SIG-M5 treated with dmso at 0.1 percent for 504 hours (cell line): ENCODE measurements at regions not wholly inside any gene's neighbourhood (a gene's known extent, or its start where the extent isn't known, plus 50 kb on each side); places are given as distances from the start of the nearest gene placed in this dataset.
"Not testable (repeated sequence)": the region's sequence is repeated elsewhere in the genome, so short reads cannot be mapped to it uniquely, and the experiment has no call there.

Source experiments
- DNase-seq: peaks from one replicate; lab custom pipeline; 2025; ENCODE audit not compliant: unreplicated experiment; lab: John Stamatoyannopoulos, UW

- no peak for DNase-seq
These were observed 140.2 kb upstream of the KCNK1 start for GRCh38 chr1:233473549-233474204.

DNA sequence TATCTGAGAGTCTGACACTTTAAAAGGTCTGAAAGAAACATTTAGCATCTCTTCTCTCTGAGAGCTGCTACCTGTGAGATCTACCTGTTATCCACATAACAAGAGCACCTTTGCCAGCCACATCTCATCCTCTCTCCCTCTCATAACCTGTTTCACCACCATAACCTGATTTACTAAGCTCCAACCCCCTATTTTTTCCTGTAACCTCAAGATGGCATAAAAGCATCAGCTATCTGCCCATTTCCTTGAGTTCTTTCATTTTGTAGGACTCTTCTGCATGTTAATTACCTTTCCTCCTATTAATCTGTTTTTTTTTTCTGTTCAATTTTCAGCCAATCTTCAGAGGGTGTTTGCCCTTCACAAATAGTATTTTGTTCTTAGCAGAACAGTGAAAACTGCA lies 136.5 kb upstream of the KCNK1 start:
- no peak for DNase-seq

GRCh38 chr1:233478611-233479010 lies 135.3 kb upstream of the KCNK1 start:
- DNase-seq, result no peak

- DNase-seq, result no peak
These were observed 134.6 kb upstream of the KCNK1 start for GRCh38 chr1:233479110-233479890.

DNA sequence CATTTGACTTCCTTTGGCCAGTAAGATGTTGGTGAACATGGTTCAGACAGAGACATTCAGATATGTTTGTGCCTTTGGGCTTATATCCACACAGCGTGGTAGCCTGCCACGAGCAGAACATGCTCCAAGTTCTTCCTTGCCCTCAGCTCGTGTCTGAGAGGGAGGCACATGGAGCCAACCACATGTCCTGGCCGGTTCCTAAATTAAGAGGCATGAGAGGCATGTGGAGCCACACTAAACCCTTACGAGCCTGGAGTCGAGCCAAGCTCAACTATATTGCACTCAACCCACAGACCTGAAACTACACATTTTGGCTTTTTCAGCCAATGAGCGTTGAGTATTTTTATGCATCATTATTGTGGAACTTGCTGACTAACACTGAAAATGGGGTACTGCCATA lies 133.7 kb upstream of the KCNK1 start:
- DNase-seq, result no peak

- DNase-seq, result no peak
These were observed 131.5 kb upstream of the KCNK1 start for GRCh38 chr1:233482388-233482787.

DNA sequence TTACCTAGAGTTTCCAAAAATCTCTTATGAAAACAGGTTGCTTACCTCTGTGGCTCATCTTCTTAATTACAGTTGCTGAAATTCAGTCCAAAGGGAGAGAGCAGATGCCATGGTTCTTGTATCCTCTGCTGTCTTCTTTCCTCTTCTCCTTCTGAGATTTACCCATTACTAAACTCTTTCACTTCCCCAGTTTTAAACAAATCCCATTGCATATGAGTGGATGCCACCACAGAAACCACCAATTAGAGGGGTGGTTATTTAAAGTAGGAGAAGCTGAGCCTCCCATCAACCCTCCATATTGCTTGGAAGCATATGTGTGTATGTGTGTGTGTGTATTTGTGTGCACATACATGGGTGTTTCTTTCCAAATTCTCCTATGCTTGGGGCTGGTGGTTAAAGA lies 128.5 kb upstream of the KCNK1 start:
- no peak for DNase-seq

- no peak for DNase-seq
These were observed 128.0 kb upstream of the KCNK1 start for GRCh38 chr1:233485809-233486398.

DNA sequence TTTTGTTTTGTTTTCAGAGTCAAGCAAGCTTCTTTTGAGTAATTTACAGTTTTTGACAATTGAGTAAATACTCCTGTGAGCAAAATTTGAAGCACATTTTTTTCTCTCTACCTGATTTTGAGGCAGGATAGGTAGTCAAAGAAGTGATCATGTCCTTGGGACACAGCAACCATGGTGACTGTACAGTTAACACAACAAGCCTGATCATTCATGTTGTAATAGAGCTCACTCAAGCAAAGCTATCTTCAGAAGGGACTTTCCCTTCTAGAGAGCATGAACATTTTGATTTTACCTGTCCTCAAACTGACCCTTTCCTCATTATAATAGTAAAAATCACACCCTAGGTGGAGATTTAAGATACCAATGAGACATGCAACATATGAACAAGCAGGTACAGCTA lies 126.5 kb upstream of the KCNK1 start:
- no peak for DNase-seq

GRCh38 chr1:233489411-233489810 lies 124.5 kb upstream of the KCNK1 start:
- DNase-seq, result no peak

GRCh38 chr1:233490488-233490887 lies 123.4 kb upstream of the KCNK1 start:
- DNase-seq, result no peak

- no peak for DNase-seq
These were observed 121.8 kb upstream of the KCNK1 start for GRCh38 chr1:233491953-233492620.

DNA sequence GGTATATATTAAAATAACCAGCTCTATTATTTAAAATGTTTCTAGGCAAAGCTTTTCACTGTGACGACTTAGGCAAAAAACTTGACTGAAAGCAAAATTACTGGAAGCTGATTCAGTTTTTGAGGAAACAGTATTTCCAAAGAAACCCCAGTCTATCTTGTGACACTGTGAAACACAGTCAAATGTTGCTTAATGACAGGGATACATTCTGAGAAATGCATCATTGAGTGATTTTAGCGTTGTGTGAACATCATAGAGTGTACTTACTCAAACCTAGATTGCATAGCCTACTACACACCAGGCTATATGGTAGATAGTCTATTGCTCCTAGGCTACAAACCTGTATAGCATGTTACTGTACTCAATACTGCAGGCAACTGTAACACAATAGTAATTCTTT lies 116.9 kb upstream of the KCNK1 start:
- no peak for DNase-seq

- no peak for DNase-seq
These were observed 116.2 kb upstream of the KCNK1 start for GRCh38 chr1:233497679-233498078.

GRCh38 chr1:233500106-233500505 lies 113.8 kb upstream of the KCNK1 start:
- no peak for DNase-seq

DNA sequence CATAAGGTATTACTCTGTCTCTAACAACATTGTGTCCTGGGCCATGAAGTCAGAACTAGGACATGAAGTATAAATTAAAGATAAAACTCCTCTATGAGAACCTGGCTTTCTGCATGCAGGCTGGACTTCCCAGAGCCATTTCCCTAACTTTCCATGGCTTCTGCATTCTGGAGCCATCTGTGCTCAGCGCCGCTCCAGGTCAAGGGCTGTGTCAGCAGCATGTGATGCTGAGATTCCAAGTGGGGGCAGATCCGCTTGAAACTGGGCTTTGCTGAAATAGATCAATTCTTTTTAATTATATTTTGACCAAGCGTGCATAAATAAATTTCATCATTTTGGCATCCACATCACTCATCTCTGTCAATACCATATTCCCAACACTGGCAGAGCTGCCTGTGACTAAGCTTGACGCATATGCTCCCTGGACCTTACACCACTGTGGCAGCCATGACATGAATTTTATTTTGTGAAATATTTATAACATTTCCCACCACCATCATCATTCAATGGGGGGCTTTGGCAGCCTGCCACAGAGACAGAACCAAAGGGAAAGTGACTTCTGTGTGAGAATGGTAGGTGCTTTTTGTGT lies 110.4 kb upstream of the KCNK1 start:
- no peak for DNase-seq

DNA sequence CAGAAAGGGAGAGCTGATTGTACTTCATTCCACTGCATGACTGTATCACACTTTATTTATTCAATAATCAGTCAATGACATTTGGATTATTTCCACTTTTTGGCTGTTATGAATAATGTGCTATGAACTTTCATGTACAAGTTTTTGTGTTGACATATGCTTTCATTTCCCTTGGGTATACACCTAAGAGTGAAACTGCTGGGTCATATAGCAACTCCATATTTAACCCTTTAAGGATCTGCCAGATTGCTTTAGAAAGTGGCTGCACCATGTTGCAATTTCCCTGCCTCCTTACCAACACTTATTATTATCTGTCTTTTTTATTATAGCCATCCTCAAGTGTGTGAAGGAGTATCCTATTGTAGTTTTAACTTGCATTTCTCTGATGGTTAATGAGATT lies 108.8 kb upstream of the KCNK1 start:
- DNase-seq, result no peak

DNA sequence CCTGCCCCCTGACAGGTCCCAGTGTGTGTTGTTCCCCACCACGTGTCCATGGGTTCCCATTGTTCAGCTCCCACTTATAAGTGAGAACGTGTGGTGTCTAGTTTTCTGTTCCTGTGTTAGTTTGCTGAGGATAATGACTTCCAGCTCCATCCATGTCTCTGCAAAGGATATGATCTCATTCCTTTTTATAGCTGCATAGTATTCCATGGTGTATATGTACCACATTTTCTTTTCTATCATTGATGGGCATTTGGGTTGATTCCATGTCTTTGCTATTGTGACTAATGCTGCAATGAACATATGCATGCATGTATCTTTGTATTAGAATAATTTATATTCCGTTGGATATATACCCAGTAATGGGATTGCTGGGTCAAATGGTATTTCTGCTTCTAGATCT lies 108.0 kb upstream of the KCNK1 start:
- not testable (repeated sequence) for DNase-seq

DNA sequence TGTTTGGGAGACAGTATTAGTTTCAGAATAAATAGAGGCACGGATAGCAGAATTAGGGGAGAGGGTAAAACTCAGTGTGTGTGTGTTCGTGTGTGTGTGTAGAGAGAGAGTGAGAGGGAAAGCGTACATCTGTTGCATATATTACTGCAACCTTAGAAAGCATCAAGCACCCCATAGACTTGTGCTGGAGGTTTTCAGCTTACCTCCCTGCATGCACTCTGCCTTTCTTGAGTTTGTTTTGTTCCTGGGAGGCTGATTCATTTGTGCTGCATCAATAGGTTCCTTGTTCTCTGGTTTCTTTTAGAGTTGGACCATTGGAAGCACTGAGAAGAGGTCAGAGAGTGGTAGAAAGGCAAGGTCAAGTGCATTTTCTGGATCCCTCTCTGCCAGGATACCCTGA lies 104.4 kb upstream of the KCNK1 start:
- no peak for DNase-seq

- no peak for DNase-seq
These were observed 101.4 kb upstream of the KCNK1 start for GRCh38 chr1:233512538-233512937.

- DNase-seq, result peak; percentile 95
These were observed 100.5 kb upstream of the KCNK1 start for GRCh38 chr1:233513431-233513830.
